Hepatocyte (in vitro differentiated cells): ENCODE measurements at regions not wholly inside any gene's neighbourhood (a gene's known extent, or its start where the extent isn't known, plus 50 kb on each side); places are given as distances from the start of the nearest gene placed in this dataset.

Experiments
- EZH2 ChIP-seq: fragments of 200-600 bp; sonication (generic); IDR thresholded peaks from 2 replicates; pipeline ENCODE4 v1.6.1; 2016; ENCODE audit warnings: antibody characterized with exemption, mild to moderate bottlenecking, borderline replicate concordance
- EZH2phosphoT487 ChIP-seq: fragments of 200-600 bp; sonication (generic); IDR thresholded peaks from one replicate; pipeline ENCODE4 v1.6.1; 2018; ENCODE audit warnings: antibody characterized with exemption, mild to moderate bottlenecking, low read depth, moderate library complexity; ENCODE audit not compliant: unreplicated experiment, severe bottlenecking

DNA sequence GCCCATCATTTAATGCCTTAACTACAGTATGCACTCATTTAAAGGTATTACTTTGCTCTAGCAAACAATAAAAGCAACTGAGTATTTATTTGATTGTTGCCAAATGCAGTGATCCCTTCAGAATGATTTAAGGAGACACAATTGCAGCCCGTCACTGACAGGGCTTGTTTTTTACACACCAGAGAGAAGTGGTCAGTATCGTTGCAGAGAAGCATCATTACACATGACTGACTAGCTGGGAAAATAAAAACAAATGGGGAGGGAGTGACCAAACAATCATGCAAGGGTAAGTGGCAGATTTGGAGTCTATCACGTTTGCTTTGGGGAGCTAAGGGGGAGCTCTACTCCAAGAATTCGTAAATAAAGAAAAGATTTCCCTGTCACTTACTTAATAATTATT lies 1685.3 kb upstream of the TENM3 start:
- TF ChIP-seq EZH2 (no peak), EZH2phosphoT487 (no peak)
